ENCODE measurements at regions not wholly inside any gene's neighbourhood (a gene's known extent, or its start where the extent isn't known, plus 50 kb on each side); places are given as distances from the start of the nearest gene placed in this dataset.
A peak's percentile ranks its signal among the peaks of the same experiment; 100 is the strongest.
"Not testable (repeated sequence)": the region's sequence is repeated elsewhere in the genome, so short reads cannot be mapped to it uniquely, and the experiment has no call there.

- no peak for DNase-seq
These were observed 135.0 kb downstream of the RALA start for GRCh38 chr7:39758234-39758970.

GRCh38 chr7:39761449-39761848 is 138.1 kb downstream of the RALA start:
- DNase-seq: peak; percentile 44

GRCh38 chr7:39762466-39762865 is 139.1 kb downstream of the RALA start:
- DNase-seq: not testable (repeated sequence)

- not testable (repeated sequence) for DNase-seq
These were observed 139.5 kb downstream of the RALA start for GRCh38 chr7:39762881-39763280.

DNA sequence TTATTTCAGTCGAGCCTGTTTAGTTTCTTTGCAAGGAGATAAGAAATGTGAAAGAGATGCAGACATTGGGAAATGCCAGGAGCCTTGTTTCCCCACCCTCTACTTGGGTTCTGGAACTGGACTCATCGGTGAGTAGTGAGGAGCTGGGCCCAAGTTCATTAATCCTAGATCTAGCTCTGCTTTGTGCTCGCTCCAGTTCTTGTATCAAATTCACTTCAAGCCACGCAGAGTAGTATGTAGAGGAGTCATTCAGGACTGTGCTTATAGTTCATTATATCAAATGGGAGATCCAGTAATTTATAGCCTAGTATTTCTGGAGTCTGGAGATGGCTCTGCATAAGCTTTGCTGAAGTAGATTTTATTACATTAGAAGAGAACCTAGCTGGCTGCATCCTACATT is 142.5 kb downstream of the RALA start:
- DNase-seq: not testable (repeated sequence)

DNA sequence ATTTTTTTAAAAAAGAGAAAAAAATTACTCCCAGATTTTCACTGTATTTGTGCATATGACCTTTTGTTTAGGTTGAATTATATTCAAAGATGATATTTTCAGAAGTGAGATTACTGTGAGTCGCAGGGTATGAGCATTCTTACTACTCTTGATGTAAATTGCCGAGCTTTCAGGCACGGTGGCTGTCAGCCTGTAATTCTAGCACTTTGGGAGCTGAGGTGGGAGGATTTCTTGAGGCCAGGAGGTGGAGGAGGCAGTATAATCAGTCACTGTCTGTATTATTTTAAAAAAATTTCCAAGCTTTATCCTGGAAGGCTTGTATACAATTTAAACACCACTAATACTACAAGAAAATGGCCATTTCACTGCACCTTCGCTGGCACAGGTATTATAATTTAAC is 145.1 kb downstream of the RALA start:
- DNase-seq: not testable (repeated sequence)

GRCh38 chr7:39774341-39774851 is 151.0 kb downstream of the RALA start:
- DNase-seq: not testable (repeated sequence)

DNA sequence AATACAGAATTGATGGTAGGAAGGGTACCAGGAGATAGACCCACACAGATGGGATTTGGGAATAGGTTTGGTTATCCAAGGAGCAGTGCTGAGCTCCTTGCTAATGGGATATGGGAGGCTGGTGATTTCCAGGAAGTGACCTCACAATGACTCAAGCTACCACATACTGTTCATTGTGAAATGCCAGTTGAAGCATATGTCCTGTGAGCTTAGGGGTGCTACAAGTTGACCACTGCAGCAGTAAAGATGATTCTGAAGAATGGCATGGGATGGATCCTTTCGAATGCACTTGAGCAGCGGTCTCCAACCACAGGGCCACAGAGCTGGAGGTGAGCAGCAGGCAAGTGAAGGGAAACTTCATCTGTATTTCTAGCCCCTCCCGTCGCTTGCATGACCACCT is 158.2 kb downstream of the RALA start:
- DNase-seq: not testable (repeated sequence)

DNA sequence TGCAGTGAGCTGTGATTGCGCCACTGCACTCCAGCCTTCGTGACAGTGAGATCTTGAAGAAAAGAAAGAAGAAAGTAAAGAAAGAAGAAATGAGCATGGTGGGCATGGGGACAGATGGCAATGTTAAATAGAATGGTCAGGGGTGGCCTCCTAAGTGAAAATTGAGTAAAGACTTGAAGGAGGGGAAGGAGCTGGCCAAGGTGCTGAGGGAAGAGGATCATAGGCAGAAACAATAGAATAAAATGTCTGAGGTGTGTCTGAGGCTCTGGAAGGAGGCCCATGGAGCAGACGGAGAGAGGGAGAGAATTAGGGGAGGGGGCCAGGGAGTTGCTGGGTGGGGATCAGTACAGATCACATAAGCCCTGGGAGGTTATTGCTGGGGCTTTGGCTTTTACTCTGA is 163.1 kb downstream of the RALA start:
- DNase-seq: not testable (repeated sequence)

- not testable (repeated sequence) for DNase-seq
These were observed 159.0 kb upstream of the CDK13 start for GRCh38 chr7:39791035-39791434.

DNA sequence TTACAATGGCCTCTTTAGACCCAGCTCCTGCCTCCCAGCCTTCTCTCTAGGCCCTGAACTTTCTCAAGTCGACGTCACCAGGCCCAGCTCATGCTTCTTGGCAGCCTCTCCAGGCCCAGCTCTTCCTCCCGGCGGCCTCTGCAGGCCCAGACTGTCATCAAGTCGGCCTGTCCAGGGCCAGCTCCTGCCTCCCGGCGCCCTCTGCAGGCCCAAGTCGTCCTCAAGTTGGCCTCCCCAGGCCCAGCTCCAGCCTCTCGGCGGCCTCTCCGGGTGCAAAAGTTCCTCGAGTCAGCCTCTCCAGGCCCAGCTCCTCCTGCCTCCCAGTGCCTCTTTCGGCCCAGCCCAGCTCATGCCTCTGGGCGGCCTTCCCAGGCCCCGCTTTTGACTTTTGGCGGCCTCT is 158.1 kb upstream of the CDK13 start:
- DNase-seq: not testable (repeated sequence)

DNA sequence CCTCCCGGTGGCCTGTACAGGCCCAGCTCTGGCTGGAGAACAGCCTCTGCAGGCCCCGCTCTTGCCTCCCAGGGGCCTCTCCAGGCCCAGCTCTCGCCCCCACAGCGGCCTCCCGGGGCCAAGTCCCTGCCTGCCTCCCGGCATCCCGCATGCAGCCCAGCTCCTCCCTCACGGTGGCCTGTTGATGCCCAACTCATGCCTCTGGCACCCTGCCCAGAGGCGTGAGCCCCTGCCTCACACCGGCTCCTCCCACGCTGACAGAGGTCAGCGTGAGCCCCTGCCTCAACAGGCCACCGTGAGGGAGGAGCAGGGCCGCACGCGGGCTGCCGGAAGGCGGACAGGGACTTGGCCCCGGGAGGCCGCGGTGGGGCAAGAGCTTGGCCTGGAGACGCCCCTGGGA is 157.0 kb upstream of the CDK13 start:
- DNase-seq: not testable (repeated sequence)

- not testable (repeated sequence) for DNase-seq
These were observed 156.2 kb upstream of the CDK13 start for GRCh38 chr7:39793851-39794250.

GRCh38 chr7:39796947-39797346 is 153.1 kb upstream of the CDK13 start:
- DNase-seq: not testable (repeated sequence)

DNA sequence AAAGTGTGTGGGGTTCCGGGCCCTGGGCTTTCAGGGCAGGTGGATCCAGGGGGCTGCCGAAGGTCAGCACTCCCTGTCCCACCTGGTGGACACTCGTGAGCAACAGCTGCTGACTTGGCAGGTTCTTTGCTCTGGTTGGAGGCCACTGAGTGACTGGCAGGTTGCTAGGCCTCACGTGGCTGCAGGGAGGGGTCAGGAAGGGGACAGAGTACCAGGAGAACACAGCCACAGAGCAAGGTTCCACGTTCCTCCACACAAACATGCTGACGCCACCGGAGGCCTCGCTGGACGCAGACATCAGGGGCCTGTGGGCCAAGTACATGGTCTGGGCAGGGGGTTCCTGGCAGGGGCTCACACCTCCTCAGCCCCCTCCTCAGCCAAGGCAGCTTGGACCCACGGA is 152.0 kb upstream of the CDK13 start:
- DNase-seq: not testable (repeated sequence)

DNA sequence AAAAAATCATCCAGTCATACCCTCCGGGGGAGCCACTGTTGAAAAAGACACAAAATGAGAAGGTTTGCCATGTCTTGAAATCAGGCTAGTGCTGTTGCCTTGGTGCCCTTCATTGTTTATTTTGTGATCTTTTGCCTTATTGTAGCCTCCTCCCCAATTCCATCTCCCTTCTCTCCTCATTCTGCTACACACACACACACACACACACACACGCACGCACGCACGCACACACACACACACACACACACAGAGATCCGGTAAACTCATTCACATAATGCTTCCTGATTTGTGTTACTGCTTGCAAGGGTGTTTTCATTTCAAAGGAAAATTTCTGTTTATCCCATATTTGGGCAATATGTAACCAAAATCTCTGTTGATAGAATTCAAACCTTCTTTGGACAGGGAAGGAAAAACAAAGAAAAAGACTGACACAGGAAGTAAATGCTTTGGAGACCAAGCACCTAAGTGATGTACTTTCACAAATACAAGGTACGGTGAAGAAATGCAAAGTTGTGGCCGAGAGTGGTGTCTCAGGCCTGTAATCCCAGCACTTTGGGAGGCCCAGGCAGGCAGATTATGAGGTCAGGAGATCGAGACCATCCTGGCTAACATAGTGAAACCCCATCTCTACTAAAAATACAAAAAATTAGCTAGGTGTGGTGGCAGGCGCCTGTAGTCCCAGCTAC is 141.1 kb upstream of the CDK13 start:
- no peak for DNase-seq

GRCh38 chr7:39810204-39810642 is 139.8 kb upstream of the CDK13 start:
- DNase-seq: no peak

DNA sequence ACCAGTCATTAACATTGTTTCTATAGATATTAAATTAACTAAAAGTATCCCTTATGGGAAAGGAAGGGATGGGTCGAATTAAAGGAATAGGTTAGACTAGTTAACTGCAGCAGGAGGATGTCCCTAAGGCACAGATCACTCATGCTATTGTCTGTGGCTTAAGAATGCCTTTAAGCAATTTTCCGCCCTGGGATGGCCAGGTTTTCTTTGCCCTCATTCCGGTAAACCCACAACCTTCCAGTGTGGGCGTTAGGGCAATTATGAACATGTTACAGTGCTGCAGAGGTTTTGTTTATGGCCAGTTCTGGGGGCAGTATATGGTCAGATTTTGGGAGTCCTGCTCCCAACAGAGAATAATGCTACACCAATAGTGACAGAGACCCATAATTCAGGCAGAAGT is 139.3 kb upstream of the CDK13 start:
- no peak for DNase-seq

- peak; percentile 71 for DNase-seq
These were observed 138.9 kb upstream of the CDK13 start for GRCh38 chr7:39811161-39811614.

DNA sequence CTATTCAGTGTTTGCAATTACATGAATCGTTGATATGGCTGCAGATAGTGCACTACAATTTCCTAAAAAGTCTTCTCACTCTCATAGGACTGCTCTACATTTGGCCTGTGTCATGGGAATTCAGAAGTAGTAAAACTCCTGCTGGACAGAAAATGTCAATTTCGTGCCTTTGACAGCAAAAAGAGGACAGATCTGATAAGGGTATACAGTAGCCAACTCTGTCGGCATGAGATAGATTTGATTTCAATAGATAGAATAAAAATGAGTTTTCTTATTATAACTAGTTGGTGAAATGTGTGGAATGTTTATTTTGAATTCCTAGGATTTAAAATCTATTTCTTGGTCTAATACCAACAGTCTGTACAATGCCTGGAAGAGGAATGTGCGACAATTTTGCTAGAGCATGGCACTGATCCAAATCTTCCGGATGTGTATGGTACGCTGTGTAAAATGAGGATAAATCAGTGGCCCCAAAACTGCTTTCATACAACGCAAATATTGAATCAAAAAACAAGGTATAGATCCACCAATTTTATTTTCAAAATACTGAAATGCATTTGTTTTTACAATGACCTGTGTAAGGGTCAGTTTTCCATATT is 133.5 kb upstream of the CDK13 start:
- DNase-seq: no peak

GRCh38 chr7:39819514-39819913 is 130.5 kb upstream of the CDK13 start:
- no peak for DNase-seq

DNA sequence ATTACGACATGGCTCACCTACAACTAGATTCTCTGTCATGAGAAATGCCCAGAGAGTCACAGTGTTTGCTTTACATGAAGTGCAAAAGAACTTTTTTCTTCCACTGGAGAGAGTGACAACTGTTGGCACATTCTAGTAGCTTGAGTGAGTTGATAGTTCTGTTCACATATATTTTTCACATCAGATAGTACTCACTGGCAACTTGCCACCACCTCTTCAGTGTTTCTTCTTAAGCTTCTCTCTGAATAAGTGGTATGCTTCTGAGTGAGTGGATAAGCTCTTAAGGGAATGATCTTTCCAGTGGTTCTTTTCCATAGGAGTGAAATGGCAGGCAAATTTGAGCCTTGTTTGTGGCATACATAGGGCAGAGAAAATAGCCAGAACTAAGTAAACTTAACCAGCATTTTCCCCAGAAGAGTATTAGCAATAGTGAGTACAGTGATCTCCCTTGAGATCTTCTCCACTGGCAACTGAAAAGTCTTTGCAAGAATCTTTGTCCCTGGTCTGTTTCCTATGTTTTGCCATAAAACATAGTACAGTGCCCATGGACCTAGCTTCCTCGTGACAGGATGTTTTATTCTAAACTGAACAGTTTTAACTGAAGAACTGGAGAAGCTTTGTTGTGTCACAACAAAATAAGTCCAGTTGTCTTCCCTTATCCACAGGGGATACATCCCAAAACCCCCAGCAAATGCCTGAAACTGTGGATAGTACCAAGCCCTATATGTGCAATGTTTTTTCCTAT is 125.4 kb upstream of the CDK13 start:
- peak; percentile 2 for DNase-seq
